Activated CD8-positive, alpha-beta T cell treated with anti-CD3 and anti-CD28 coated beads for 36 hours (primary cell): ENCODE measurements at regions not wholly inside any gene's neighbourhood (a gene's known extent, or its start where the extent isn't known, plus 50 kb on each side); places are given as distances from the start of the nearest gene placed in this dataset.

Experiments
- ATAC-seq: fragments of 200-7000 bp; cut with Tn5 transposase; one replicate; pipeline ENCODE4 v1.10.0; 2021; ENCODE audit warnings: mild to moderate bottlenecking, moderate library complexity
- CTCF ChIA-PET: fragments of 350-600 bp; sonication (Branson Sonifier 250); formaldehyde crosslinking; loops from one replicate; lab custom pipeline; 2021; ENCODE audit warnings: antibody characterized with exemption; lab: Charles Lee
- POLR2A ChIA-PET: fragments of 350-600 bp; sonication (Branson Sonifier 250); formaldehyde crosslinking; loops from one replicate; lab custom pipeline; 2021; ENCODE audit warnings: antibody characterized with exemption; lab: Charles Lee
- DNase-seq: peaks from one replicate; pipeline ENCODE4 v3.0.0-alpha.2; 2020
- H3K27ac Mint-ChIP-seq: one replicate; pipeline ENCODE4 v1.8.0; 2021; ENCODE audit warnings: mild to moderate bottlenecking, mixed read lengths
- H3K27me3 Mint-ChIP-seq: one replicate; pipeline ENCODE4 v1.8.0; 2021; ENCODE audit warnings: mixed read lengths
- H3K36me3 Mint-ChIP-seq: one replicate; pipeline ENCODE4 v1.8.0; 2021; ENCODE audit warnings: low read depth, mixed read lengths
- H3K4me1 Mint-ChIP-seq: one replicate; pipeline ENCODE4 v1.8.0; 2021; ENCODE audit warnings: low read depth, mixed read lengths
- H3K4me3 Mint-ChIP-seq: one replicate; pipeline ENCODE4 v1.8.0; 2021; ENCODE audit warnings: mild to moderate bottlenecking, moderate library complexity, mixed read lengths
- H3K9me3 Mint-ChIP-seq: one replicate; pipeline ENCODE4 v1.8.0; 2021; ENCODE audit warnings: mixed read lengths
- intact Hi-C: fragments of 100-400 bp; cut with micrococcal nuclease; formaldehyde crosslinking; loops from one replicate; pipeline ENCODE4 v1.10.0; 2022
- TF ChIP-seq, protein P1 (sequence below): fragments of 200-600 bp; IDR thresholded peaks from one replicate; pipeline ENCODE4 v1.8.0; 2022; ENCODE audit warnings: antibody characterized with exemption, mild to moderate bottlenecking

DNA sequence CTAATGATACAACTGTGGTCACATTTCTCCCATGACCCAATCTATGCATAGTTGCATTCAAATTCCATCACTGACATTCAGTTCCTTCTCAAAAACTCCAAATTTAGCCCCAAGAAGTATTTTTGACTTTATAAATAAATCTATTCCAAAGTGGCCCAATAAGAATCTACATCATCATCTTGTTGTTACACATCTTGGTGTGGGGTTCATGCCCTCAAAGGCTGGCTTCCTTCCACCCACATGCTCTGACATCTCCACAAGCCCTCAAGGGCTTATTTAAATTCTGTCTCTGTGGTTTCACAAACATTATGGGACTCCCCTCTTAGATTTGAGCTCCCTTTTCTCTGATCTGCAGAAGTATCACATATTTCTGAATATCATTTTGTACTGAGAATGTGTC lies 585.3 kb upstream of the BTBD3 start:
- no peaks in the 10 kb centered on the region for H3K27me3 Mint-ChIP-seq
- intact Hi-C loops: no loop called here
- H3K36me3 Mint-ChIP-seq: no peaks in the 10 kb centered on the region
- CTCF ChIA-PET: no interaction called here
- peaks cover 2% of the 10 kb centered on the region for H3K9me3 Mint-ChIP-seq
- no peak overlapping the region for H3K27ac Mint-ChIP-seq
- no peak for ATAC-seq
- H3K4me3 Mint-ChIP-seq: no peak overlapping the region
- no peaks in the 10 kb centered on the region for H3K4me1 Mint-ChIP-seq
- no peak for DNase-seq
- TF ChIP-seq, protein P1, sequence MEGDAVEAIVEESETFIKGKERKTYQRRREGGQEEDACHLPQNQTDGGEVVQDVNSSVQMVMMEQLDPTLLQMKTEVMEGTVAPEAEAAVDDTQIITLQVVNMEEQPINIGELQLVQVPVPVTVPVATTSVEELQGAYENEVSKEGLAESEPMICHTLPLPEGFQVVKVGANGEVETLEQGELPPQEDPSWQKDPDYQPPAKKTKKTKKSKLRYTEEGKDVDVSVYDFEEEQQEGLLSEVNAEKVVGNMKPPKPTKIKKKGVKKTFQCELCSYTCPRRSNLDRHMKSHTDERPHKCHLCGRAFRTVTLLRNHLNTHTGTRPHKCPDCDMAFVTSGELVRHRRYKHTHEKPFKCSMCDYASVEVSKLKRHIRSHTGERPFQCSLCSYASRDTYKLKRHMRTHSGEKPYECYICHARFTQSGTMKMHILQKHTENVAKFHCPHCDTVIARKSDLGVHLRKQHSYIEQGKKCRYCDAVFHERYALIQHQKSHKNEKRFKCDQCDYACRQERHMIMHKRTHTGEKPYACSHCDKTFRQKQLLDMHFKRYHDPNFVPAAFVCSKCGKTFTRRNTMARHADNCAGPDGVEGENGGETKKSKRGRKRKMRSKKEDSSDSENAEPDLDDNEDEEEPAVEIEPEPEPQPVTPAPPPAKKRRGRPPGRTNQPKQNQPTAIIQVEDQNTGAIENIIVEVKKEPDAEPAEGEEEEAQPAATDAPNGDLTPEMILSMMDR: no peak
- POLR2A ChIA-PET: no interaction called here

DNA sequence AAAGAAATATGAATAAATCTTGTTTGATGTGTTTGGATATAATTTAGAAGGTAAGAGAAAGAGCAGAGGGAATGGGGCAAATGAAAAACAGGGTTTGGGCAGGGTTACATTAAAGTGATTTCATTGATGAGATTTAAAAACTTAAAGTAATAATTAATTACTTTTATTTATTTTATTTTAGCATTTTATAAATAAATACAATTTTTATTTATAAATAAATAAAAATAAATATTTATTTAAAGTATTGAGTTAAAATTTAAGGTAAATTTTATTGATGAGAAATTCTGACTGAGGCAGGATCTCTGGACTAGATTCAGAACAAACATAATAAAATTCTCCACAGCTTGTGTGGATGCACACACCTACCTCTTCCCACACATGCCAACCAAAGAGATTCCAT lies 584.1 kb upstream of the BTBD3 start:
- TF ChIP-seq, protein P1: no peak
- Mint-ChIP-seq H3K27ac (no peak overlapping the region), H3K4me3 (no peak overlapping the region), H3K36me3 (no peaks in the 10 kb centered on the region), H3K27me3 (no peaks in the 10 kb centered on the region), H3K4me1 (no peaks in the 10 kb centered on the region), H3K9me3 (peaks cover 2% of the 10 kb centered on the region)
- ATAC-seq (no peak), DNase-seq (no peak)
- ChIA-PET POLR2A (no interaction called here), CTCF (no interaction called here)
- intact Hi-C loops: no loop called here

DNA sequence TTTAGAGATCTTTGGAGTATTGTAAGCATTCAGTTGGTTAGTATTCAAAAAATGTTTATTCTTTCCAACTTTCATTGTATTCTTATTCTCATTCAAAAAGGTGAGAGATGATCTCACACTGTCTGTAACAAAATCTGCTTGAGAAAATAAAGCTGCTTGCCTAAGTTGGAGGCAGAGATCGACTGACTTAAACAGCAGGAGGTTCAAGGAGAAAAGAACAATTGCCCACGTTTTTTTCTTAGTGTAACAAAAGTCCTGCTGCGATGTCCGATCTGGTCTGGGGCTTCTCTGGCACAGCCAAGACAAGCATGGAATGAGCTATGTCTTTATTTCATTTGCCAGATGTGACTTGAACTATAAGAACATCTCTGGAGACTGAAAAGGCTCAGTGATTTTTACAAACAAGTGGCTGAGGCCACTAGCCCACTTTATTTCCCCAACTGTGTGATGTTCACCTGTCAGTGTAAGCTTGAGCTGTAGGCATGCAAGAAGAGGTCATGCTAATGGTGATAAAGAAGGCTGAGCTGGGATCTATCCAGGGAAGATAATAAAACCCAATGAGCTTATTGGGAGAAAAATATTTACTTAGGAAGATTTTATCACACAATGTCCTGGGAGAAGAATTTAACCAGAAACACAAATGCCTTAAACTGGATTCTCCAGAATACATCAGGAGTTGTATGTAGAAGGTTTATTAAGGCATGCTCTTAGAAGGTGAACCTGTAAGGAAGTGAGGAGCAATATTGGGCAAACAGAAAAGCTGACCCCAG lies 580.1 kb upstream of the BTBD3 start:
- Mint-ChIP-seq H3K9me3 (no peaks in the 10 kb centered on the region), H3K36me3 (no peaks in the 10 kb centered on the region), H3K4me3 (no peak overlapping the region), H3K27me3 (no peaks in the 10 kb centered on the region), H3K4me1 (no peaks in the 10 kb centered on the region), H3K27ac (no peak overlapping the region)
- intact Hi-C loops: no loop called here
- ATAC-seq (no peak), DNase-seq (no peak)
- CTCF ChIA-PET: no interaction called here
- TF ChIP-seq, protein P1: no peak
- POLR2A ChIA-PET: no interaction called here

DNA sequence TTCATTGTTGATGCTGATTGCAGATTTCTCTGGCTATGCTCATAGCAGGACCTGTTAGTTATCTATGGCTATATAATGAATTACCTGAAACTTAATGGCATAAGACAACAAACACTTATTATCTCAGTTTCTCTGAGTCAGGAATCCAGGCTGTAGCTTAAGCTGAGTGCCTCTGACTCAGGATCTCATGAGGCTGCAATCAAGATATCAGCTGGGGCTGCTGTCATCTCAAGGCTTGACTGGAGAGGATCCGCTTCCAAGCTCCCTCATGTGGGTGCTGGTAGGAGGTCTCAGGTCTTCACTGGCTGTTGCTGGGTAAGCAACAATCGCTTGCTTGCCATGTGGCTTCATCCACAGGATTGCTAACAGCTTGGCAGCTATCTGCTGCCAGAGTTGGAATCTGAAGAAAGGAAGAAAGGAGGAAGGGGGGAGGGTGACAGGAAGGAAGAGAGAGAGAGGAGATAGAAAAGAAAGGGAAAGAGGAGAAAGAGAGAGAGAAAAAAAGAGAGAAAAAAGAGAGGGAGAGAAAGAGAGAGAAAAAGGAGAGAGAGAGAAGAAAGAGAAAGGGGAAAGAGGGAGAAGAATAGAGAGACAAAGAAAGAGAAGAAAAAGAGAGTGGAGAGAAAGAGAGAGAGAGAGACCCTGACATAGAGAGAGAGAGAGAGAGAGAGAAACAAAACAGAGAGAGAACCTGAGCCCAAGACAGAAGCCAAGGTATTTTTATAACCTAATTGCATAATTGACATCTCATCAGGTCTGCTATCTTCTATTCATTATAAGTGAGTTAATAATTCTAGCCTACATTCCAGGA lies 579.0 kb upstream of the BTBD3 start:
- H3K4me3 Mint-ChIP-seq: no peak overlapping the region
- POLR2A ChIA-PET: no interaction called here
- no peak for ATAC-seq
- no peaks in the 10 kb centered on the region for H3K27me3 Mint-ChIP-seq
- H3K27ac Mint-ChIP-seq: no peak overlapping the region
- H3K36me3 Mint-ChIP-seq: no peaks in the 10 kb centered on the region
- no peaks in the 10 kb centered on the region for H3K4me1 Mint-ChIP-seq
- intact Hi-C loops: no loop called here
- TF ChIP-seq, protein P1: no peak
- H3K9me3 Mint-ChIP-seq: no peaks in the 10 kb centered on the region
- no peak for DNase-seq
- CTCF ChIA-PET: no interaction called here

DNA sequence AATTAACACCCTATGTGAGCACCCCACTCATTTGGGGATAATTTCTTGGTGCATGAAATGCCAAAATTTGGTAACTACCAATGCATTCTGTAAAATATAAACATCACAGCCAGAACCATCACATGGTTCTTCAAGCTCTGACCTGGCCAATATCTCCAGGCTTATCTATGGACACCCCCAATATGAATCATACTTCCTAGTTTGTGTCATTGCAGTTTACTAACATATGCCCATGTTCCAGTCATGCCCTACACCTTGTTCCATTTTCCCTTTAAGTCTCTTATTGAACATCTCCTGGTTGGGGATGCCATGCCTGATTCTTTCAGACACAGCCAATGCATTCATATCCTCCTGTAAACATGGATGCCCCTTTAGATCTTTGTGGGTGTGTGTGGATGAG lies 572.8 kb upstream of the BTBD3 start:
- Mint-ChIP-seq H3K36me3 (no peaks in the 10 kb centered on the region), H3K27me3 (no peaks in the 10 kb centered on the region), H3K27ac (no peak overlapping the region), H3K9me3 (peaks cover 4% of the 10 kb centered on the region), H3K4me3 (no peak overlapping the region), H3K4me1 (no peaks in the 10 kb centered on the region)
- ChIA-PET CTCF (no interaction called here), POLR2A (no interaction called here)
- TF ChIP-seq, protein P1: no peak
- DNase-seq: no peak
- ATAC-seq: no peak
- intact Hi-C loops: no loop called here
